ENCODE measurements at regions not wholly inside any gene's neighbourhood (a gene's known extent, or its start where the extent isn't known, plus 50 kb on each side); places are given as distances from the start of the nearest gene placed in this dataset.

DNA sequence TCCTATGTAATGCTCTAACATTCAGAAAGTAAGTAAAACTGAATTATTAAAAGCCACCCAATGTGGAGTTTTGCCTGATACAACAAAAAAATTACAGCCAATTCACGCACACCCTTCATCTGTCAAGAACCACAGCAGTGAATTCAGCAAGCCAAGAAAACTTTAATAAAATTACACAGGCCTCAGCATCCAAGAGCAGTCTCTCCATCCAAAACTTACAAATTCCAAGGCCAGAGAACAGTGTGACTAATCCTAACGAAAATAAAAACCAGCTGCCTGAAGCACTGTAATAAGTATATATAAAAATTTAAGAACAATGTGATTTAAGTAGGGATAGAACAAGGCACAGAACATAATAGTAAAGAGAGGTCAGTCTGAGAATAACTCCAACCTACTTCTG lies 54.2 kb downstream of the SIX6 start:
- DNase-seq, result no peak

DNA sequence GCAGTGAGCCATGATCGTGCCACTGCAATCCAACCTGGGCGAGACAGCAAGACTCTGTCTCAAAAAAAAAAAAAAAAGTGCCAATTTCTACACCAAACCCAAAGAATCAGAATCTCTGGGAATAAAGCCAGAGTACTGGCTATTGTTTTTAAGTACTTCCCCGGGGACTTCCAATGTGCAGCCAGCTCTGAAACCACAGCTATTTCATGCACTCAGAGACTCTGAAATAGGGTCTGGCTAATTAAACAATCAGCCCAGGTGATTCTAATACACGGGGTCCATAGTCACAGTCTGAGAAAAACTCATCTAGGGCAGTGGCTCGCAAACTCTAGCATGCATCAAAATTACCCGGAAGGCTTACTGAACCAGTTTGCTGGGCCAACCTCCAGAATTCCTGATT lies 56.3 kb downstream of the SIX6 start:
- no peak for DNase-seq

DNA sequence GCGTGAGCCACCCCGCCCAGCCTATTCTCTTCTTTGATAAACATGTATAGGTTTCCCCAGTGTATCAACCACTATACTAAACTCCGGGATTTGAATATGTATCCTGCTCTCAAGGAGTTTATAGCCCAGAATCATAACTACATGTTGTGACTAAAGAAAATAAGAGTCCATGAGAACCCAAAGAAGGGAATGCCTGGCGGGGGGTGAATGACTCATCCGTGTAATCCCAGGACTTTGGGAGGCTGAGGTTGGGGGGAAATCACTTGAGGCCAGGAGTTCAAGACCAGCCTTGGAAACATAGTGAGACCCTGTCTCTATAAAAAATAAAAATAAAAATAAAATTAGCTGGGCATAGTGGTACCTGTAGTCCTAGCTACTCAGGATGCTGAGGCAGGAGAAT lies 57.2 kb downstream of the SIX6 start:
- DNase-seq, result no peak

DNA sequence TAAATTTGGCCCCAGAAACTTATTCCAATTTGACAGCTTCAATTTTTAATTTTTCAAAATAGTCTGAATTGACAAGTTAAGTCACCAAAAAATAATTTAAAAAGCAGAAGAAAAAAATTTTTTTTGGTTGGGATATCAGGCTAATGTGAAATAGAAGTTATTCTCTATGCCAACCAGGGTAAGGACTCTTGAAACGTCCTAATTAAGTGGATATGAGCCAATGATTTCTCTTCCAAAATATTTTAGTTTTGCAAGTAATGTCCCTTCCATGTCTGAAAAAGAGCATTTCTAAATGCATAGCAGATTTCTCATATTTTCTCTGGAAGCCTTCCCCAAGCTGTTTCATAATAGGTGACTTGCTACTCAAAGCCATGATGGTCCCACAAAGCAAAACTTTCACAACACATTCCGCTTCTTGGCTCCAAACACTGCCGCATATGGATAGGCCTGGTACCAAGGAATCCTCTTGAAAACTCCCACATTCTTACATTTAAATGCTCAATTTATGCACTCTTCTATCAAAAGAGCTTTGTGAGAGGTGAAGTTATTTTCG lies 65.1 kb downstream of the SIX6 start:
- peak in 10 of 58 donors; percentile 1 to 33 (median 5) for DNase-seq

- no peak for DNase-seq
Measured at GRCh38 chr14:60575008-60575407, 66.1 kb downstream of the SIX6 start.

DNA sequence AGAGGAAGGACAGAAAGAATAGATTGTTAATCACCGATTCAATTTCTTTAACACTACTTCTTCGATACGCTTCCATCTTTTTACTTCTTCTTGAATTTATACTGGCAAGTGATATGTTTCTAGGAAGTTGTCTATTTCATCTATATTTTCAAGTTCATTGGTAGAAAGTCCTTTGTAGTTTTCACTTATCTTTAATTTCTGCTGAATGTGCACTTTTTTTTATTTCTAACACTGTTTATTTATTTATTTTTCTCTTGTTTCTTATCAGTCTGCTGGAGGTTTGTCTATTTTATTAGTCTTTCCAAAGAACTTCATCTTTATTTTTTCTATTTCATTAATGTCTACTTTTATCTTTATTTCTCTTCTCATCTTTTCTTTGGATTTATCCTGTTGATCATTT lies 63.6 kb downstream of the SIX1 start:
- DNase-seq, result no peak

DNA sequence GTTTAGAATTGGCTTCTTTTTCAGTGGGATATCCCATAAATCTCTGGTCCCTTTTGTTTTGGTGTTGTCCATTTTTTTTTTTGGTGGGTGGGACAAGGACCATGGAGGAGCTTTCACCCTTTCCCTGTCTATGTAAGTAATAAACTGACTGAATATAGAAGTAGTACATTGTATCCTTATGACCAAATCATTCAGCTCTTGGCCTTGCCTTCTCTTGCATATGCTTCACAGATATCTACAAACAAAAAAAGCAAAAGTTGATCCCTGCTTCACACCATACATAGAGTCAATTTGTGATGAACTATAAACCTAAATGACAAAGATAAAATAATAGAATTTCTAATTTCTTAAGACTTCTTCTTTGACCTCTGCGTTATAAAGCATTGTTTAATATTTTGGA lies 59.8 kb downstream of the SIX1 start:
- no peak for DNase-seq

DNA sequence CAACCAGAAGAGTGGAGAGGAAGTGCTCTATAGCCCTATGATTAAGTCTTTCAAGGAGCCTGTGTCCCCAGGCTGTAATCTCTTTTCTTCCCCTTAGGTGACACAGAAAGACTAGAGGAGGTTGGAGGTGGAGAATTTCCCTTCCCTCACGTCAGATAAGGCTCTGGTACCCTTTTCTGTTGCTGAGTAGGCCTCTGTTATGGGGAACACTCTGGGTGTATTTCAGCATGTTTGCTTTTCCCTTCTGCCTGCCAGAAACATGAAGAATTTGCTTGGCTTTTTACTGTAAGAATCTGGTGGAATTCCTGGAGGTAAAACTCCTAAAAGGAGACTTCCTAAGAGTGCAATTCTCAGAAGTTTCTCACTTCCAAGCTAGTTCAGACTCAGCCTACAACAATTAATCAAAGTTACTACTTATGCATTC lies 58.3 kb downstream of the SIX1 start:
- no peak for DNase-seq

All from anterior cingulate cortex (tissue), 58 donors.